ENCODE measurements at regions not wholly inside any gene's neighbourhood (a gene's known extent, or its start where the extent isn't known, plus 50 kb on each side); places are given as distances from the start of the nearest gene placed in this dataset.
A peak's percentile ranks its signal among the peaks of the same experiment; 100 is the strongest.

DNA sequence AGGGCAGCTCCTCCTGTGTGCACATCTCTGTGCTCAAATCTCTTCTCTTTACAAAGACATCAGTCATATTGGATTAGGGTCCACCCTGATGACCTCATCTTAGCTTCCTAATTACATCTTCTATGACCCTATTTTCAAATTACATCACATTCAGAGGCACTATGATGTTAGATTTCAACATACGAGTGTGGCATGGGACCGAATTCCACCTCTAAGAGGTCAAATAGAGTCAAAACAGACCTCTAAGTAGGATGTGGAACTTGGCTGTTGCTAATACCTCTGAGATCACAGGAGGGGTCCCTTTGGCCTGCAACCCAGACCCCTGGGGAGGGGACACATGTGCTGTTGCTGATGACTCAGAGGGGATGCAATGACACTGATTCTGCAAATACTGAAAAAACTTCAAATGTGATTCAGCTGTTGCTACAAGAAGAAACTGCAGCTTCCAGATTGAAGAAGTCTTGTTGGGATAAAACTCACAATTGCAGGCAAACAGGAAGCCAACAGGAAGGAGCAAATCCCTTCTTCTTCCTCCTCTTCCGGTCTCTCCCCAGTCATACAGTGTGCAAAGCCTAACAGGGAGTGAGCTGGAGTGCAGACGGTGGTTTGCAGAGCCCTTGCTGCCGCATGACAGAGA is 216.2 kb downstream of the MYLK4 start:
- no peak for DNase-seq

DNA sequence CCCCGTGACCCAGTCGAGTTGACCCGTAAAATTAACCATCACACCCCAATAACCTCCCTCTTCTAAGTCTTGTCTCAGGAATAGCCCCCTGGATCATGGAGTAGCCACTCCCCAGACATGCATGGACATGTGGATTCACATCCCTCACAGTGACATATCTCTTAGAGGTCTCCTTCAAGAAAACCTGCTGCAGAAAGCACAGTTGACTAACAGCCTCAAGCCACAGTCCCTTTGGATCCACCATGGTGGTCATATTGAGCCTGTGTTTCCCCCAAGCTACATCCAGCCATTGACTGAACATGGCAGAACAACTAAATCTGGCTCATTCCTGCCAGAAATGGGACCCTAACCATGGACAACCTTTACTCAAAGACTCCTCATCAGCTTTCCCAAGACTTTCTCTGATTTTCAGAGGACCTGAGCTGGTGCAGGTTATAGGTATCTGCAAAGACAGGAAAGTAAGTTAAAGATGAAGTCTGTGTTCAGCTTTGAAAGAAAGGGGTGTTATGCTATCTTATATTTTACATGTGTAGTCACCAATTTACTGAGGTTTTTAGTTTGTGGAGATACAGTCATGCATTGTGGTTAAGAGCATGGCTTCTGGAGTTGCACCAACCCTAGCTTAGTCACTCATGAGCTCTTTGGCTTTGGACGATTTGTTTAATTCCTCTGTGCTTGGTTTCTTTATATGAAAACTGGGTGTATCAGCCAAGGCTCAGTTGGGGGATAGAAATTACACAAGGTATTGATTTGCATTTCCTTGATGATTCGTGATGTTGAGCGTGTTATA is 219.1 kb downstream of the MYLK4 start:
- no peak for DNase-seq

GRCh38 chr6:2529211-2529719 is 221.5 kb downstream of the MYLK4 start:
- DNase-seq, result peak; percentile 31

GRCh38 chr6:2528156-2528555 is 222.6 kb downstream of the MYLK4 start:
- no peak for DNase-seq

- DNase-seq, result no peak
Measured at GRCh38 chr6:2526766-2527165, 224.0 kb downstream of the MYLK4 start.

DNA sequence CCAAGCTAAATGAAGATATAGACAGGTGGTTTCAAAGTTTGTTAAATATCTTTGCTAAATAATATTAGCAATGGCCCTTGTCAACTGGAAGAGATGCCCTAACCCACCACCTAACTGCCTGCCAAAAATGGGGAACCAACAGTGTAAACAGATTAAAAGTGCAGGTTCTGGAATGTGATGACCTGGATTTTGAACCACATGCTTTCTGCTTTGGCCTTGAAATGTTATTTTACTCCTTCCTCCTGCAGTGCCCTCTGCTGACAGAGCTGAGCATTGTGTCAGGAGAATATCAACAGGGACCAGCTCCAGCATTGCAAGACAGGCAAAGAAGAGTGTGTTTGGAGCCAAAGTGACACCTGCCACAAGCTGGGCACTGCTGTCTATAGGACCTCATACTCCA is 226.6 kb downstream of the MYLK4 start:
- DNase-seq, result no peak

- no peak for DNase-seq
Measured at GRCh38 chr6:2523061-2523460, 227.7 kb downstream of the MYLK4 start.

GRCh38 chr6:2522521-2522920 is 228.2 kb downstream of the MYLK4 start:
- DNase-seq, result no peak

GRCh38 chr6:2517855-2518473 is 232.8 kb downstream of the MYLK4 start:
- DNase-seq, result no peak

- DNase-seq, result no peak
Measured at GRCh38 chr6:2517401-2517800, 233.3 kb downstream of the MYLK4 start.

GRCh38 chr6:2516059-2516458 is 234.7 kb downstream of the MYLK4 start:
- DNase-seq, result no peak

- DNase-seq, result no peak
Measured at GRCh38 chr6:2514965-2515543, 235.7 kb downstream of the MYLK4 start.

DNA sequence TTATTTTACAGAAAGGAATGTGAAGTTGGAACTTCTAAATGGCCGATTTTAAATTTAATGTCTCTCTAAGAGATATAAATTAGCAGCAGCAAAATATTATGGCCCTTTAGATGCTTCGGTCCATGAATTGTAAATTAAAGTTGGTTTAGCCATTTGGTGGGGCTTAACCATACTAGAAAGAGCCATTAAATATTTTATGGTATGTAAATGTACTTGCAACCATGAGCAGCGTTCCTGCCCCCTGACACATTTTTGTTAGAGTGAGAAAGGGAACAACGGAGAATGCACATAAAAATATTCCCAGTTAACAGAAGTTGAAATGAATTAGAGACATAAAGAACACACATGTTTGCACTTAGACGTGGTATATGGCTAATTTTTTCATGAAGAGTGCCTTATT is 237.9 kb downstream of the MYLK4 start:
- DNase-seq, result no peak

DNA sequence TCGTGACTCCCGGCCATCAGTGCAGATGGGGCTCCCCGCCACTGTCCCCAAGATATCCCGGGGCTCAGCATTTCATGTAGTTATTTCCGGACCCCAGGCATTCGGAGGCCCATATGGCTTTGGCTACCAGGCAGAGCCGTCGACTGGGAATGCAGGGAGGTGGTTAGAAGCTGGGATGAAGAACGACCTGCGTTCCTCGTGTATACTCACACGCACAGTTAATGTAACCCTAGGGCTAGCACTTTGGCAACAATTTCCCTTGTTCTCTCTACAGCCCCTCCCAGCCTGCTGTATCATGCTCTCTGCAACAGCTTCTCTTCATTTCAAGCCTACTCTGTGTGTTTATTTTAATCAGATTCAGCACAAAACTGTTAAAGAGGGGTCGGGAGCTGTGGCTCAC is 240.4 kb downstream of the MYLK4 start:
- DNase-seq, result no peak

GRCh38 chr6:2509711-2510110 is 241.0 kb downstream of the MYLK4 start:
- no peak for DNase-seq

DNA sequence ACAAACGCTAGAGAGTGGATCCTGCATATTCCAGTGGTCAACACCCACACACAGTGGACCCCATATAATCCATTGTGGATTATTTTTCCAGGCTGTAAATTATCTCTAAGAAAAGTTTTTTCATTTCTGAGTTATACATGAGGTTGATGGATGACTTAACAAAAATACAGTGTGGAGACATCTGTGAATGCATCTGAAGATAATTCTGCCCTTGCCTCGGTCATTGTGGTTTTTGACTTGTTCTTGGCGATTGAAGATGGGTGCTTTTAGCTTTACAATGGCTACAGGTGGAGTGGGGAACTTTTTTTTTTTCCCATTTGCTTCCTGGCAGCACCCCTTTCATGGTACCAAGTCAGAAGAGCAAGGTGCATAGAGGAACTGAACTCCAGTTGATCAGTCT is 242.7 kb downstream of the MYLK4 start:
- no peak for DNase-seq

DNA sequence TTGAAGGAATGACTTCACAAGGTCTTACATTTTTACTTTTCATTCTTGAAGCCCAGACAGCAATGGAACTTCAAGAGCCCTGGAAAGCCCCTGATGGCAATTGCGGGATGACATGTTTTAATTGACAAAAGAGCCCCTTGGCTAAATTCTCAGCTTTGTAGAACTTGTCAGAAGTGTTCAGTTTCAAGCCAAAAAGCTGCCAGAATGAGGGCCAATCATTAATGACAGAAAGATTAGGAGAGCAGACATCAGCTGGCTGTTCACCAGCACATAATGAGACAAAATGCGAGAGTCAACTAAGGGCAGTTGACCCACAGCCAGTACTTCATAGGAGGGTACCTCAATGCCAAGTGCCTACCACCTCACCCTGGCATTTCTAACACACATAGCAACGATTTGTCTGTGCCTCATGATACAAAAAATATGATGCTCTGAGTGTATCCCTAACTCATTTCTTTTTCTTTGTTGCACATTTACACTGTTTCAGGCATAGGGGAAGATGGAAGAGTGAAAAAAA is 243.1 kb downstream of the MYLK4 start:
- no peak for DNase-seq

DNA sequence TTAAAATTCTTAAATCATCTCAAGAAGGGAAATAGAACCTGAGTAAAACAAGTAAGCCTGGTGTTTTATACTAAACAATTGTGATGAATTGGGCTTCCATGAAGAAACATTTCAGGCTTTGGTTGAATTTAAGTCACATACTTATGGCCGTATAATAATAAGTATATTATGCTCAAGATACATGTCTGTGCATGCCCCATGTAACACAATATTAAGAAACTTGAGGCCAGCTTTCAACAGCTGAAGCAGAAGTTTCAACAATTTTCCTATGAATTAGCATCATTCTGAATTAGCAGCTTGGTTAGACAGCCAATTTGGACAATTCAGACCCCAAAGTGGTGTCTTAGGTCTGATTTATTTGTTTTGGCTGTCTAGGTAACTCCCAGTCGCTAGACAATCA is 243.7 kb downstream of the MYLK4 start:
- no peak for DNase-seq

GRCh38 chr6:2505624-2506023 is 245.1 kb downstream of the MYLK4 start:
- DNase-seq, result no peak

DNA sequence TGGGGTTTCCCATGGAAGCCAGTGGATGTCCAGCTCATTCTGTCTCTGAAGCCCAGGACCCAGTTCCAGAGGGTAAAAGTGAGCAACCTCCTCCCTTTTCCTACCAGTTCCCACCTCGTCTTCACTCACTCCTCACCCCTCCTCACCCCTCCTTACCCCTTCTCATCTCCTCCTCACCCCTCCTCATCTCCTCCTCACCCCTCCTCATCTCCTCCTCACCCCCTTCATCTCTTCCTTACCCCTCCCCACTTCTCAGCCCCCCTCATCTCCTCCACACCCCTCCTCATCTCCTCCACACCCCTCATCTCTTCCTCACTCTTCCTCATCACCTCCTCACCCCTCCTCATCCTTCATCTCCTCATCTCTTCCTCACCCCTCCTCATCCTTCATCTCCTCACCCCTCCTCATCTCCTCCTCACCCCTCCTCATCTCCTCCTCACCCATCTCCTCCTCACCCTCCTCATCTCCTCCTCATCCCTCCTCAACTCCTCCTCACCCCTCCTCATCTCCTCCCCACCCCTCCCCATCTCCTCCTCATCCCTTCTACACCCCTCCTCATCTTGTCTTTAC is 246.1 kb downstream of the MYLK4 start:
- DNase-seq, result no peak

DNA sequence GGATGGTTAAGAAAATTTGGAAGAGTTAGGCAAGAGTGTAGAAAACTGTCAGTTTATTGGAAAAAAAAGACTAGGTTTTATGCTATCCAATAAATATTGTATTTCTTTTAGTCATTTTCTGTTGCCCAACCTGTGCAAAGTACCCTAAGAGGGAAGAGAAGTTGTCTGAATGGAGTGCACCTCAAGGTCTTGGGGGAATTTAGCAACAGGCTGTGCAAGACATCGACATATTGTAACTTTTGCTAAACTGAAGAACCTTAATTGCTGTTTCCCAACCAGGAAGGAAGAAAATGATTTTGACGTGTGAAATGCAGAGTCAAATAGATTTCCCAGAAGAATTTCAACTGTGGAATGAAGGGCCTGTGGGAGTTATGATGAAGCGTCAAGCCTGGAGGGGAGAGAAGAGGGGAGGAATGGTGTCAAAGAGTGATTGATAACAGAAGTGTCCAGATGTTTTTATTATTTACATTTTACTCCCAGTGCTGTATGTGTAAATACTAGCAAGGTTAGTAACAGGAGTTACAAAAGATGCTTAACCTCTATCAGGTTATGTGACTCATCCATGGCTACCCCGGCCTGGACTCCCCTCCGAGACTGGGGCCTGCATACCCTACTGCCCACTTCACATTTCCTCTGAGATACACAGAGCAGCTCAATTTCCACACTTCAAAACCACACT is 246.8 kb downstream of the MYLK4 start:
- DNase-seq, result no peak

- no peak for DNase-seq
Measured at GRCh38 chr6:2502998-2503674, 247.6 kb downstream of the MYLK4 start.

Data from NCI-H1694 treated with DMSO at 0.1 percent for 48 hours (cell line).